Right hindlimb (tissue), 1 donor: ENCODE measurements at regions not wholly inside any gene's neighbourhood (a gene's known extent, or its start where the extent isn't known, plus 50 kb on each side); places are given as distances from the start of the nearest gene placed in this dataset.
"Not testable (repeated sequence)": the region's sequence is repeated elsewhere in the genome, so short reads cannot be mapped to it uniquely, and the experiment has no call there.

ENCODE experiments used
- DNase-seq: peaks from one replicate; pipeline ENCODE4 v3.0.0-alpha.2; 2018

GRCh38 chr13:53415135-53415534 is 386.5 kb downstream of the OLFM4 start:
- no peak for DNase-seq

- DNase-seq = no peak
Measured at GRCh38 chr13:53417601-53418000, 389.0 kb downstream of the OLFM4 start.

- no peak for DNase-seq
Measured at GRCh38 chr13:53422415-53422814, 393.8 kb downstream of the OLFM4 start.

- DNase-seq = no peak
Measured at GRCh38 chr13:53436396-53436795, 407.8 kb downstream of the OLFM4 start.

GRCh38 chr13:53439439-53440225 is 411.0 kb downstream of the OLFM4 start:
- no peak for DNase-seq

- DNase-seq = no peak
Measured at GRCh38 chr13:53442979-53443378, 414.4 kb downstream of the OLFM4 start.

GRCh38 chr13:53445686-53446085 is 417.1 kb downstream of the OLFM4 start:
- peak; percentile 30 for DNase-seq

- DNase-seq = no peak
Measured at GRCh38 chr13:53447456-53447855, 418.8 kb downstream of the OLFM4 start.

GRCh38 chr13:53447863-53448262 is 419.2 kb downstream of the OLFM4 start:
- no peak for DNase-seq

- DNase-seq = not testable (repeated sequence)
Measured at GRCh38 chr13:53452263-53452808, 423.7 kb downstream of the OLFM4 start.

- no peak for DNase-seq
Measured at GRCh38 chr13:53460796-53461195, 432.2 kb downstream of the OLFM4 start.

GRCh38 chr13:53463106-53463505 is 434.5 kb downstream of the OLFM4 start:
- DNase-seq = no peak

GRCh38 chr13:53466576-53466975 is 438.0 kb downstream of the OLFM4 start:
- no peak for DNase-seq

- DNase-seq = no peak
Measured at GRCh38 chr13:53473397-53473796, 444.8 kb downstream of the OLFM4 start.

- DNase-seq = no peak
Measured at GRCh38 chr13:53474878-53475277, 446.3 kb downstream of the OLFM4 start.

- DNase-seq = no peak
Measured at GRCh38 chr13:53490752-53491151, 462.1 kb downstream of the OLFM4 start.

GRCh38 chr13:53494406-53494805 is 465.8 kb downstream of the OLFM4 start:
- DNase-seq = no peak

- DNase-seq = no peak
Measured at GRCh38 chr13:53499576-53500133, 471.0 kb downstream of the OLFM4 start.

GRCh38 chr13:53501387-53501786 is 472.8 kb downstream of the OLFM4 start:
- DNase-seq = no peak

- no peak for DNase-seq
Measured at GRCh38 chr13:53507741-53508140, 479.1 kb downstream of the OLFM4 start.

- no peak for DNase-seq
Measured at GRCh38 chr13:53512635-53513034, 484.0 kb downstream of the OLFM4 start.

GRCh38 chr13:53513226-53513625 is 484.6 kb downstream of the OLFM4 start:
- DNase-seq = peak; percentile 26

GRCh38 chr13:53520132-53520531 is 491.5 kb downstream of the OLFM4 start:
- no peak for DNase-seq

GRCh38 chr13:53522034-53522433 is 493.4 kb downstream of the OLFM4 start:
- no peak for DNase-seq
